ENCODE measurements at regions not wholly inside any gene's neighbourhood (a gene's known extent, or its start where the extent isn't known, plus 50 kb on each side); places are given as distances from the start of the nearest gene placed in this dataset.

- H3K4me1 ChIP-seq (ENCODE audit: insufficient read depth), result no peaks in the 10 kb centered on the region
- 92 to 97% (median 95%) methylated on average over 6 of the region's 6 CpGs for WGBS, 3 donors
- no peak overlapping the region for H3K27ac ChIP-seq
- H3K9me3 ChIP-seq, result no peaks in the 10 kb centered on the region
- intact Hi-C loops (cut with DNase I), result no loop called here
- H3K27me3 ChIP-seq, result no peaks in the 10 kb centered on the region
- no peak for TF ChIP-seq POLR2A (IDR thresholded peaks at IDR 0.05)
- TF ChIP-seq EP300 (IDR thresholded peaks at IDR 0.05), result no peak
- TF ChIP-seq CTCF (IDR thresholded peaks at IDR 0.05), result no peak
- no peak for DNase-seq
- no peak overlapping the region for H3K4me3 ChIP-seq
- no peaks in the 10 kb centered on the region for H3K36me3 ChIP-seq
Measured at GRCh38 chr1:90810681-90811080, 93.6 kb upstream of the BARHL2 start.

GRCh38 chr1:90809996-90810395 lies 92.9 kb upstream of the BARHL2 start:
- Histone ChIP-seq H3K27me3 (no peaks in the 10 kb centered on the region), H3K4me3 (no peak overlapping the region), H3K9me3 (no peaks in the 10 kb centered on the region), H3K27ac (no peak overlapping the region), H3K36me3 (no peaks in the 10 kb centered on the region), H3K4me1 (ENCODE audit: insufficient read depth) (no peaks in the 10 kb centered on the region)
- intact Hi-C loops (cut with DNase I), result no loop called here
- no peak for DNase-seq
- TF ChIP-seq POLR2A (IDR thresholded peaks at IDR 0.05) (no peak), EP300 (IDR thresholded peaks at IDR 0.05) (no peak), CTCF (IDR thresholded peaks at IDR 0.05) (no peak)
- WGBS, 3 donors, result 59 to 72% (median 66%) methylated on average over 3 of the region's 3 CpGs

- WGBS, 3 donors, result 29 to 44% (median 38%) methylated on average over 3 of the region's 3 CpGs
- Histone ChIP-seq H3K27ac (no peak overlapping the region), H3K9me3 (no peaks in the 10 kb centered on the region), H3K36me3 (no peaks in the 10 kb centered on the region), H3K27me3 (no peaks in the 10 kb centered on the region), H3K4me3 (no peak overlapping the region), H3K4me1 (ENCODE audit: insufficient read depth) (no peaks in the 10 kb centered on the region)
- DNase-seq, result no peak
- intact Hi-C loops (cut with DNase I), result no loop called here
- TF ChIP-seq EP300 (IDR thresholded peaks at IDR 0.05) (no peak), POLR2A (IDR thresholded peaks at IDR 0.05) (no peak), CTCF (IDR thresholded peaks at IDR 0.05) (no peak)
Measured at GRCh38 chr1:90809093-90809492, 92.0 kb upstream of the BARHL2 start.

GRCh38 chr1:90807329-90807728 lies 90.2 kb upstream of the BARHL2 start:
- no peak overlapping the region for H3K4me3 ChIP-seq
- H3K27me3 ChIP-seq, result no peaks in the 10 kb centered on the region
- H3K27ac ChIP-seq, result no peak overlapping the region
- no peaks in the 10 kb centered on the region for H3K4me1 ChIP-seq (ENCODE audit: insufficient read depth)
- no peaks in the 10 kb centered on the region for H3K36me3 ChIP-seq
- no peak for DNase-seq
- intact Hi-C loops (cut with DNase I), result no loop called here
- TF ChIP-seq EP300 (IDR thresholded peaks at IDR 0.05) (no peak), POLR2A (IDR thresholded peaks at IDR 0.05) (no peak), CTCF (IDR thresholded peaks at IDR 0.05) (no peak)
- no peaks in the 10 kb centered on the region for H3K9me3 ChIP-seq

DNA sequence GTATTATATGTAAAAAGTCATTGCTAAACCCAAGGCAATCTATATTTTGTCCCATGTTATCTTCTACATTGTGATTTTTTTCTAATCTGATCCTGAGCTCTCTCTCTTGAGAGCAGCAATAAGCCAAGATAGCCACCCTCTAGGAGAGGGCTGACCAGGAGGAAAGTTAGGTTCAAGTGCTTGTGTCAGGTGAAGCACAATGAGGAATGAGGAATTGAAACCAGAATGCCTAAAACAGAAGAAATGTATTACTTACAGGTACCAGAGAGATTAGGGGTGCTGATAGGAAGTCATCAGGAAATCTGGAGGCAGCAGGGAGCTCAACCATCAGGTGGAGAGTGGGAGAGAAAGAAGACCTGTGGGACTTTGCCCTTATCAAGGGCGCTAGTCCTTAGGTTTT lies 85.5 kb upstream of the BARHL2 start:
- intact Hi-C loops (cut with DNase I), result no loop called here
- no peak overlapping the region for H3K4me3 ChIP-seq
- TF ChIP-seq POLR2A (IDR thresholded peaks at IDR 0.05) (no peak), CTCF (IDR thresholded peaks at IDR 0.05) (no peak), EP300 (IDR thresholded peaks at IDR 0.05) (no peak)
- no peak overlapping the region for H3K27ac ChIP-seq
- H3K4me1 ChIP-seq (ENCODE audit: insufficient read depth), result no peaks in the 10 kb centered on the region
- no peaks in the 10 kb centered on the region for H3K27me3 ChIP-seq
- no peaks in the 10 kb centered on the region for H3K9me3 ChIP-seq
- DNase-seq, result no peak
- WGBS, 3 donors, result 78 to 82% (median 81%) methylated on average over 1 of the region's 1 CpG
- no peaks in the 10 kb centered on the region for H3K36me3 ChIP-seq

All from ovary (tissue), 7 donors.